ENCODE measurements at regions not wholly inside any gene's neighbourhood (a gene's known extent, or its start where the extent isn't known, plus 50 kb on each side); places are given as distances from the start of the nearest gene placed in this dataset.

DNA sequence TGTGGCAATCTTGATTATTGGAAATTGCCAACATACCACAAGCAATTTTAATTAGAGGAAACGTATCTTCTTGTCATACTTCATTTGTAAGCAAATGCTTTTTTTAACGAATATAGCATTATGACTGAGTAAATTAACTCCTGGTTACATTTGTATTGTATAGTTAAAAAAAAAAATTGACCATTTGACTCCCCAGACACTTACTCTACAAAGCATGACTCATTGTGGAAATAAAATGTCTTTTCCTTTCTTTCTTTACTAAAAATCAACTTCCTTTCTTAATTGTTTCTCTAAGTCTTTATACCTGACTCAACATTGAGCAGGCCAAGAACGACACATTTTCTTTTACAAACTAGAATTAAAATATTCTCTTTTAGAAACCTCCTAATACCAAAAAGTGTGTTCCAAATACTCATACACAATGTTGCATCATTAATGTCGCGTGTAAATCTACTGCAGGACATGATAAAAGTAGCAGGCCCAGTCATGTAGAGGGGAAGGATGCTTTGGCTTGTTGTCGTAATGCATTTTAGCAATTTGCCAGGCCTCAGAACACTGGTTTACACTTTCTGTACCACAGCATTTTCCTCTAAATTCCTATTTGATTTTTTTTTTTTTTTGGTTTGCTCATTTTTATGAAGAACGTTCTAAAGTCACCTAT, 349.6 kb upstream of the KCNH7 start:
- peaks cover 11% of the 10 kb centered on the region for H3K4me1 Mint-ChIP-seq
- H3K9ac ChIP-seq (ENCODE audit: extremely low read depth, low read length, poor library complexity, severe bottlenecking): no peak overlapping the region
- H3K4me3 Mint-ChIP-seq: no peak overlapping the region
- H3K9me3 Mint-ChIP-seq: no peaks in the 10 kb centered on the region
- H3K9me3 ChIP-seq (ENCODE audit: control insufficient read depth, low read length): no peaks in the 10 kb centered on the region
- no peak overlapping the region for H3K27ac ChIP-seq (ENCODE audit: low read depth, low read length)
- DNase-seq: no peak
- H3K4me3 ChIP-seq (ENCODE audit: low read length): no peak overlapping the region
- H3K36me3 Mint-ChIP-seq (ENCODE audit: low read depth): no peaks in the 10 kb centered on the region
- H3K27me3 ChIP-seq (ENCODE audit: control insufficient read depth, insufficient read depth, low read length, poor library complexity, severe bottlenecking): no peaks in the 10 kb centered on the region
- H3K36me3 ChIP-seq (ENCODE audit: control insufficient read depth, insufficient read depth, low read length): no peaks in the 10 kb centered on the region
- TF ChIP-seq, protein P1, sequence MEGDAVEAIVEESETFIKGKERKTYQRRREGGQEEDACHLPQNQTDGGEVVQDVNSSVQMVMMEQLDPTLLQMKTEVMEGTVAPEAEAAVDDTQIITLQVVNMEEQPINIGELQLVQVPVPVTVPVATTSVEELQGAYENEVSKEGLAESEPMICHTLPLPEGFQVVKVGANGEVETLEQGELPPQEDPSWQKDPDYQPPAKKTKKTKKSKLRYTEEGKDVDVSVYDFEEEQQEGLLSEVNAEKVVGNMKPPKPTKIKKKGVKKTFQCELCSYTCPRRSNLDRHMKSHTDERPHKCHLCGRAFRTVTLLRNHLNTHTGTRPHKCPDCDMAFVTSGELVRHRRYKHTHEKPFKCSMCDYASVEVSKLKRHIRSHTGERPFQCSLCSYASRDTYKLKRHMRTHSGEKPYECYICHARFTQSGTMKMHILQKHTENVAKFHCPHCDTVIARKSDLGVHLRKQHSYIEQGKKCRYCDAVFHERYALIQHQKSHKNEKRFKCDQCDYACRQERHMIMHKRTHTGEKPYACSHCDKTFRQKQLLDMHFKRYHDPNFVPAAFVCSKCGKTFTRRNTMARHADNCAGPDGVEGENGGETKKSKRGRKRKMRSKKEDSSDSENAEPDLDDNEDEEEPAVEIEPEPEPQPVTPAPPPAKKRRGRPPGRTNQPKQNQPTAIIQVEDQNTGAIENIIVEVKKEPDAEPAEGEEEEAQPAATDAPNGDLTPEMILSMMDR (conservative IDR thresholded peaks at IDR 0.05): no peak
- no peaks in the 10 kb centered on the region for H3K4me1 ChIP-seq (ENCODE audit: control insufficient read depth, insufficient read depth, low read length)
- 92 to 100% methylated on average over 3 to 5 of the region's 7 CpGs for WGBS, 2 experiments (ENCODE audit: insufficient coverage in 1 of 2, insufficient read length in 1 of 2)
- no peak overlapping the region for H3K27ac Mint-ChIP-seq
- no peaks in the 10 kb centered on the region for H3K27me3 Mint-ChIP-seq (ENCODE audit: insufficient read depth)

DNA sequence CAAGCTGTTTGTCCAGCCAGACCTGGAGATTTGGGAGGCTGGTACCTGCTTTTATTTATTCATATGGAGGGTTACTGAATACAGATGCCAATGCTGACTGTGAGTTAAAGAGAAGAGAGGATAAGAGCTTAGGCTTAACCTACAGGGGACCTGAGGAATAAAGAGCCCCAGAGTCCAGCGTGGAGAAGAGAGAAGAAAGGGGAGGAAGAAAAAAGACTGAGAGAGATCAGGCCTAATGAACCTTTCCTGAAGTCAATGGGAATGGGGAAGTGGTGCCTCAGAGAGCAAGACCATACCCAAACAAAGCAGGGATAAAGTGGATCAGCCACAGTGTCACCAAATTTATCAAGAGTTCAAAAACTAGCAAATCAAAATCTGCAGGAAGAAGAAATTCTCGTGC, 348.6 kb upstream of the KCNH7 start:
- no peaks in the 10 kb centered on the region for H3K27me3 Mint-ChIP-seq (ENCODE audit: insufficient read depth)
- no peaks in the 10 kb centered on the region for H3K9me3 Mint-ChIP-seq
- Histone ChIP-seq H3K4me3 (ENCODE audit: low read length) (no peak overlapping the region), H3K9ac (ENCODE audit: extremely low read depth, low read length, poor library complexity, severe bottlenecking) (no peak overlapping the region), H3K36me3 (ENCODE audit: control insufficient read depth, insufficient read depth, low read length) (no peaks in the 10 kb centered on the region), H3K9me3 (ENCODE audit: control insufficient read depth, low read length) (no peaks in the 10 kb centered on the region), H3K27ac (ENCODE audit: low read depth, low read length) (no peak overlapping the region), H3K27me3 (ENCODE audit: control insufficient read depth, insufficient read depth, low read length, poor library complexity, severe bottlenecking) (no peaks in the 10 kb centered on the region), H3K4me1 (ENCODE audit: control insufficient read depth, insufficient read depth, low read length) (no peaks in the 10 kb centered on the region)
- H3K4me3 Mint-ChIP-seq: no peak overlapping the region
- no peak for DNase-seq
- peaks cover 11% of the 10 kb centered on the region for H3K4me1 Mint-ChIP-seq
- TF ChIP-seq, protein P1 (conservative IDR thresholded peaks at IDR 0.05): no peak
- 58 to 83% methylated on average over 1 to 2 of the region's 2 CpGs for WGBS, 2 experiments (ENCODE audit: insufficient coverage in 1 of 2, insufficient read length in 1 of 2)
- H3K27ac Mint-ChIP-seq: no peak overlapping the region
- no peaks in the 10 kb centered on the region for H3K36me3 Mint-ChIP-seq (ENCODE audit: low read depth)

DNA sequence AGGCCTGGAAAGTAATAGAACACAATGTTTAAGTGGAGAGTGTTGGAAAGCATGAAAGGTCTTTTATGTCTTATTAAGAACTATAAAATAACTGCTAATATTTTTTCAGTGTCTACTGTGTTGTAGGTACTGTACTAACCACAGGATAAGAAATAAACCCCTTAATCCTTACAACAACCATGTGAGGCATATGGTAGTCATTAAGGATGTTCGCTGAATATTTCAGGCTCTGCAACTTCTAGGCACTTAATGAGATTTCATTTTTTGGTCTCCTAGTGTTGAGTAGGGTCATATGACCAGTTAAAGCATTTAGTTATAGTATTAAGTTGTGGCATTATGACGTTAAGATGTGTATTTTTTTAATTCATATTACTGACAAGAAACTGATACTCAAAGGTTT, 346.6 kb upstream of the KCNH7 start:
- DNase-seq: no peak
- TF ChIP-seq, protein P1 (conservative IDR thresholded peaks at IDR 0.05): no peak
- Mint-ChIP-seq H3K4me1 (peaks cover 11% of the 10 kb centered on the region), H3K27me3 (ENCODE audit: insufficient read depth) (no peaks in the 10 kb centered on the region), H3K4me3 (no peak overlapping the region), H3K27ac (no peak overlapping the region), H3K36me3 (ENCODE audit: low read depth) (no peaks in the 10 kb centered on the region), H3K9me3 (no peaks in the 10 kb centered on the region)
- Histone ChIP-seq H3K4me1 (ENCODE audit: control insufficient read depth, insufficient read depth, low read length) (no peaks in the 10 kb centered on the region), H3K27me3 (ENCODE audit: control insufficient read depth, insufficient read depth, low read length, poor library complexity, severe bottlenecking) (no peaks in the 10 kb centered on the region), H3K9ac (ENCODE audit: extremely low read depth, low read length, poor library complexity, severe bottlenecking) (no peak overlapping the region), H3K4me3 (ENCODE audit: low read length) (no peak overlapping the region), H3K9me3 (ENCODE audit: control insufficient read depth, low read length) (no peaks in the 10 kb centered on the region), H3K27ac (ENCODE audit: low read depth, low read length) (no peak overlapping the region), H3K36me3 (ENCODE audit: control insufficient read depth, insufficient read depth, low read length) (no peaks in the 10 kb centered on the region)
- WGBS, 2 experiments (ENCODE audit: insufficient coverage in 1 of 2, insufficient read length in 1 of 2): 100% methylated on average over 2 of the region's 2 CpGs; no CpG with 5 or more reads in 1 of the 2 experiments

All from endodermal cell (in vitro differentiated cells).